ENCODE measurements at regions not wholly inside any gene's neighbourhood (a gene's known extent, or its start where the extent isn't known, plus 50 kb on each side); places are given as distances from the start of the nearest gene placed in this dataset.

GRCh38 chr20:57048027-57048869 lies 218.2 kb downstream of the BMP7 start:
- H3K27ac ChIP-seq, result no peak overlapping the region
- peak overlapping the region; percentile 63 for H3K4me2 ChIP-seq
- TF ChIP-seq Cebpa-rat (IDR thresholded peaks at IDR 0.05), result no peak
- H4K20me1 ChIP-seq, result no peaks in the 10 kb centered on the region
- H3K27me3 ChIP-seq, result peaks cover 4% of the 10 kb centered on the region; the same call in 1 of the 2 replicates
- H3K9ac ChIP-seq, result no peak overlapping the region
- H3K4me3 ChIP-seq, result no peak overlapping the region
- H3K9me3 ChIP-seq, result peaks cover 5% of the 10 kb centered on the region; the same call in 1 of the 2 replicates
- H3K4me1 ChIP-seq, result peaks cover 18% of the 10 kb centered on the region
- no peaks in the 10 kb centered on the region for H3K36me3 ChIP-seq

- no peak for TF ChIP-seq Cebpa-rat (IDR thresholded peaks at IDR 0.05)
- H3K27ac ChIP-seq, result no peak overlapping the region
- no peak overlapping the region for H3K4me2 ChIP-seq
- peaks cover 12% of the 10 kb centered on the region; the same call in 1 of the 2 replicates for H3K9me3 ChIP-seq
- H3K4me1 ChIP-seq, result peaks cover 24% of the 10 kb centered on the region
- no peak overlapping the region for H3K9ac ChIP-seq
- H3K27me3 ChIP-seq, result peaks cover 14% of the 10 kb centered on the region
- no peaks in the 10 kb centered on the region for H3K36me3 ChIP-seq
- H4K20me1 ChIP-seq, result no peaks in the 10 kb centered on the region
- H3K4me3 ChIP-seq, result no peak overlapping the region
Measured at GRCh38 chr20:57049296-57049695, 217.1 kb downstream of the BMP7 start.

- H3K9ac ChIP-seq, result no peak overlapping the region
- H3K36me3 ChIP-seq, result no peaks in the 10 kb centered on the region
- peaks cover 18% of the 10 kb centered on the region; the same call in 1 of the 2 replicates for H3K9me3 ChIP-seq
- H3K4me1 ChIP-seq, result peaks cover 38% of the 10 kb centered on the region
- no peak overlapping the region for H3K4me3 ChIP-seq
- H3K4me2 ChIP-seq, result no peak overlapping the region
- H3K27ac ChIP-seq, result no peak overlapping the region
- H4K20me1 ChIP-seq, result no peaks in the 10 kb centered on the region
- peaks cover 32% of the 10 kb centered on the region for H3K27me3 ChIP-seq
- no peak for TF ChIP-seq Cebpa-rat (IDR thresholded peaks at IDR 0.05)
Measured at GRCh38 chr20:57051096-57051495, 215.3 kb downstream of the BMP7 start.

- Histone ChIP-seq H3K9ac (no peak overlapping the region), H3K4me3 (no peak overlapping the region), H3K27me3 (peaks cover 38% of the 10 kb centered on the region), H3K27ac (no peak overlapping the region), H3K4me1 (peaks cover 23% of the 10 kb centered on the region), H4K20me1 (no peaks in the 10 kb centered on the region), H3K9me3 (peaks cover 18% of the 10 kb centered on the region; the same call in 1 of the 2 replicates), H3K4me2 (no peak overlapping the region), H3K36me3 (no peaks in the 10 kb centered on the region)
- no peak for TF ChIP-seq Cebpa-rat (IDR thresholded peaks at IDR 0.05)
Measured at GRCh38 chr20:57053067-57053466, 213.4 kb downstream of the BMP7 start.

GRCh38 chr20:57053793-57054552 lies 212.5 kb downstream of the BMP7 start:
- no peaks in the 10 kb centered on the region for H4K20me1 ChIP-seq
- H3K27me3 ChIP-seq, result peaks cover 38% of the 10 kb centered on the region
- H3K36me3 ChIP-seq, result no peaks in the 10 kb centered on the region
- H3K9ac ChIP-seq, result no peak overlapping the region
- peak overlapping the region; percentile 47; the same call in 1 of the 2 replicates for H3K4me2 ChIP-seq
- H3K27ac ChIP-seq, result no peak overlapping the region
- H3K4me3 ChIP-seq, result no peak overlapping the region
- no peak for TF ChIP-seq Cebpa-rat (IDR thresholded peaks at IDR 0.05)
- H3K9me3 ChIP-seq, result peaks cover 18% of the 10 kb centered on the region; the same call in 1 of the 2 replicates
- H3K4me1 ChIP-seq, result peaks cover 24% of the 10 kb centered on the region

- Histone ChIP-seq H3K4me1 (peaks cover 31% of the 10 kb centered on the region), H3K4me3 (no peak overlapping the region), H3K27ac (no peak overlapping the region)
Measured at GRCh38 chr20:57055345-57055744, 211.1 kb downstream of the BMP7 start.

GRCh38 chr20:57056651-57057050 lies 209.8 kb downstream of the BMP7 start:
- H3K4me1 ChIP-seq, result peaks cover 31% of the 10 kb centered on the region

More at GRCh38 chr20:57055345-57055744, 211.1 kb downstream of the BMP7 start:
- Histone ChIP-seq H3K9ac (no peak overlapping the region), H3K4me2 (peak overlapping the region; percentile 47), H3K9me3 (peaks cover 18% of the 10 kb centered on the region; the same call in 1 of the 2 replicates), H3K36me3 (no peaks in the 10 kb centered on the region), H3K27me3 (peaks cover 38% of the 10 kb centered on the region), H4K20me1 (no peaks in the 10 kb centered on the region)
- no peak for TF ChIP-seq Cebpa-rat (IDR thresholded peaks at IDR 0.05)

GRCh38 chr20:57059055-57059596 lies 207.3 kb downstream of the BMP7 start:
- Histone ChIP-seq H3K4me1 (peaks cover 26% of the 10 kb centered on the region), H3K36me3 (no peaks in the 10 kb centered on the region), H3K27me3 (peaks cover 32% of the 10 kb centered on the region), H3K27ac (no peak overlapping the region), H3K9ac (no peak overlapping the region), H3K9me3 (peaks cover 7% of the 10 kb centered on the region; the same call in 1 of the 2 replicates), H3K4me3 (no peak overlapping the region), H3K4me2 (peak overlapping the region; percentile 38), H4K20me1 (no peaks in the 10 kb centered on the region)
- no peak for TF ChIP-seq Cebpa-rat (IDR thresholded peaks at IDR 0.05)

More at GRCh38 chr20:57056651-57057050, 209.8 kb downstream of the BMP7 start:
- H3K4me3 ChIP-seq, result no peak overlapping the region
- H3K9me3 ChIP-seq, result peaks cover 18% of the 10 kb centered on the region; the same call in 1 of the 2 replicates
- H4K20me1 ChIP-seq, result no peaks in the 10 kb centered on the region
- H3K9ac ChIP-seq, result no peak overlapping the region
- no peak for TF ChIP-seq Cebpa-rat (IDR thresholded peaks at IDR 0.05)
- peaks cover 38% of the 10 kb centered on the region for H3K27me3 ChIP-seq
- H3K4me2 ChIP-seq, result no peak overlapping the region
- no peaks in the 10 kb centered on the region for H3K36me3 ChIP-seq
- H3K27ac ChIP-seq, result no peak overlapping the region

- Histone ChIP-seq H4K20me1 (no peaks in the 10 kb centered on the region), H3K4me3 (no peak overlapping the region), H3K4me2 (no peak overlapping the region), H3K9me3 (no peaks in the 10 kb centered on the region), H3K36me3 (no peaks in the 10 kb centered on the region), H3K27me3 (peaks cover 17% of the 10 kb centered on the region), H3K4me1 (peaks cover 12% of the 10 kb centered on the region), H3K9ac (no peak overlapping the region), H3K27ac (no peak overlapping the region)
- no peak for TF ChIP-seq Cebpa-rat (IDR thresholded peaks at IDR 0.05)
Measured at GRCh38 chr20:57060407-57061050, 205.9 kb downstream of the BMP7 start.

All from BLaER1 (cell line).